GM21390 (cell line): ENCODE measurements at regions not wholly inside any gene's neighbourhood (a gene's known extent, or its start where the extent isn't known, plus 50 kb on each side); places are given as distances from the start of the nearest gene placed in this dataset.

Experiments
- ATAC-seq: cut with Tn5 transposase; IDR thresholded peaks from one replicate; pipeline ENCODE4 v1.9.1; 2021; ENCODE audit not compliant: unreplicated experiment

DNA sequence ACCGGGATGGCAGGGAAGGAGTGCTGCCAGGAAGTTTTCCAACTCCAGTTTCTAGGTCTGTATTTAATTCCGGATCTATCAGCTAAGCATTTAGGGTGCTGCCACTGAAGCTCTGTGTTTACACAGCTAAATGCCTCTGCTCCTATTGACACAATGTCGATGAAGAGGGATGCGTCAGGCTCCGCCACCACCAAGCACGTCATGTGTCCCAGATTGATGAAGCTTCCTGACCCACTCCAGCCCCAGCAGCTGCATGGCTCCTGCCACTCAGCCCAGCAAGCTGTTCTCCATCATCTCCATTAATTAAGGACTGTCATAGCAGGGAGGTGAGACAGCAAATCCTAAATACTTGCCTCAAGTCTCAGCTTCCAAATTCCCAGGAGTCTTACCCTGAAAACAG lies 435.2 kb upstream of the ZNF507 start:
- no peak for ATAC-seq

DNA sequence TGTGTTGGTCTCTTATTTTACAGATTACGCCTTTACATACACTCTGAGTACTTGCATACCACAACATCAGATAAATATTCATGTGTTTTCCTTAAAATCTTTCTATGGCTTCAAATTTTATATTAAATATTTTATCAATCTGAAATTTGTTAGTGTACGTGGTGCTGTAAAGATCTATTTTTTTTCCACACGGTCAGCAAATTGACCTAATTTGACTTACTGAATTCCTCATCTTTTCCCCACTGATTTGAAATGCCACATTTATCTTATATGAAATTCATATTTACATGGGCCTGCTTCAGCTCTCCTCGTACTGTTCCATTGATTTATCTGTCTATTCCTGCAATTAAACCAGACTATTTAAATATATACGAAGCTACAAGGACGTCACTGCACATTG lies 433.8 kb upstream of the ZNF507 start:
- no peak for ATAC-seq

DNA sequence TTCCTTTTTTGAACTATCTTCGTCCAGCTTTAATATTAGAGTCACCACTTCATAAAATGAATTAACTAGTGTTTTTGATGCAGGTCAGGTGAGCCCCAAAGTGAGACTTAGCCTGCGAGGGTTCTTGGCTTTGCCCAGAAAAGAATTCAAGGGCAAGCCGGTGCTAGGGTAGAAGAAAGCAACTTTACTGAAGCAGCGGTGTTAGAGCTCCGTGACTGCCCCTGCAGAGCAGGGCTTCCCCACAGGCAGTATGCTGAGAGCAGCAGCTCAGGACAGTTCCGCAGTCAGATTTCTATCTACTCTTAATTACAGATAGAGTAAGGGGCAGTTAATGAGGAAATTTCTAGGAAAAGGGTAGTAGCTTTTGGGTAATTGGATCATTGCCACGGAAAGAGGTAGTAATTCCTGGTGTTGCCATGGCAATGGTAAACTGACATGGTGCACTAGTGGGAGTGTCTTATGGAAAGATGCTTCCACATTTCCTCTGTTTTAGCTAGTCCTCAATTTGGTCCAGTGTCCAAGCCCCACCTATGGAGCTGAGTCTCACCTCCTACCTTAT lies 432.2 kb upstream of the ZNF507 start:
- no peak for ATAC-seq

DNA sequence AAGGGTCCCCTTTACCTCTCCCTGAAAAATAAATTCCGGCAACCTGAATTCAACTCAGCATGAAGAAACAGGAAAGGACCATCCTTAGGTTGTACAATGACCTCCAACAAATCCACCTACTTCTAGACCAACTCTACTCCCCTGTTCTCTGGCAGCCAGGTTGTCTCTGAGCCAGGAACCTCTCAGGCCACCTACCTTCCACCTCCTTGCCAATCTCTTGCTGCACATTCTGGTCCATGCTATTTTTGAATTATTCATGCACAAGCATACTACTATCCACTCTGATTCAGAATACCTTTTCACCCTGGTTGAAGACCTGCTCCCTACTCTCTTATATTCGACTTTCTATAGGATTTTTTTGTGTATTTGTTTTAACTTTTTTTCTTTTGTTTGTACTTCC lies 415.0 kb upstream of the ZNF507 start:
- no peak for ATAC-seq

DNA sequence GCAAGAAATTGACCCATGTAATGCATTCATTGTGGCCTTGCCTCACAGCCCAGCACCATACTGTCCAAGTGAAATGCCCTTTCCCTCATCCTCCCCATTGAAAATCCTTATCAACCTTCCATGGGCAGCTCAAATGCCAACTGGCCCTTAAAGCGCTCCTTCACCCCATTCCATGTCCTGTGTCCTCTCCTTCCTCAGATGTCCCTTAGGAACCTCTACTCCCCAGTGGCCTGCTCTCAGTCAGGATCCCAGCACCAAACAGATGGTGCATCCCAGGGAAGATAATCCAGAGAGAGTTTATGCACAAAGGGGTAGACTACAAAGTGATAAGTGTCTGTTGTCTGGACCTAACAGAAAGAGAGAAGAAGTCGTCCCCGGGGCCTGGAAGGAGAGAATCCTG lies 407.4 kb upstream of the ZNF507 start:
- ATAC-seq = no peak

DNA sequence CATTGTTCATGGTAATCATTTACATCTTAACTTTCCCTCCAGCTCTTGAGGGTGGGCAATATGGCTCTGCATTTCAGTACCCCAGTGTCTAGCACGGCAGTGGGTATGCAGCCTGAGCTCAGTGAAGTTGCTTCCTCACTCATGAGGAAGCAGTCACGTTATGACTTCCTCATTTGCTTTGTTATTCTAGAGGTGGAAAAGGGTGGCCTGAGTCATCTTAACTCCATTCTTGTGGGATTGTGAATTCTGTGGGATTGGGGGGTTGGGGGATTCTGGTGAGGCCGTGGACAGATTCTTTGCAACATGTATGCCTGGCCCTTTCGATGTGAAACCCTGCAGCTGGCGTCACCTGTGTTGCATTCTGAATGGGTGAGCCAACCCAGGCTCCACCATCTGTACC lies 406.7 kb upstream of the ZNF507 start:
- no peak for ATAC-seq

DNA sequence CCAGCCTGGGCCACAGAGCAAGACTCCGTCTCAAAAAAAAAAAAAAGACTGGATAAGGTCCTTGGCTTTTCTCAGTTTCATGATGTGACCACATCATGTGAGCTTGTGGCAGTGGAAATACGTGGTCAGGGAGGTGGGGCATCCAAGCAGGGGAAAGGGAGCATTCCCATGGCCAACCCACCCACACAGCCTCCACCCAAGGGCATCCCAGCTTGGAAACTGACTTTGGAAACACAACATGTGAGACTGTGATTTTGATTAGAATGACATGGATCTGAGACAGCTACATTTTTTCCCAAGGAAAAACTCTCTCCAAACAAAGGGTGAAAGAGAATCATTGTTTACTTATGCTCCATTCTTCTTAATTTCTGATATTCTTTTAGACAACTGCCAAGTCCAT lies 405.0 kb upstream of the ZNF507 start:
- no peak for ATAC-seq

DNA sequence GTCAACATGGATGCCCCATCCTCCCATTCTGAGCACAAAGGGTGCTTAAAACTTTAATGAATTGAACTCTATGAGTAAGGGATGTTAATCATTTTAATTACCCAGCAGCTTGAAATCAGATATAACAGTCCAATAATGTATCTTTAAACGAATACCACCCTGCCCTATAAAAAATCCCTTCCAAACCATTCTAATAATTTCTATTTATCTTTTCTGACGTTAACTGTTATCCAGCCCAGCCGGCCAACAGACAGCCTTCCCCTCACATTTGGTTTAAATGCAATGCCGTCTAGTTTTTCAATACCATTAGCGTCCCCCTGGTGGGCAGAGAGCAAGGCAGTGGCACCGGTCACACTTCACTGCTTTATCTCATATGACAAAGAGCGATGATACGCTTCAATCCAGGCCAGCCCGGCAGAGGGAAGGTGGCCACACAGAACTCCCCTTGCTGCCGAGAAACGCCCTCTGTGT lies 402.2 kb upstream of the ZNF507 start:
- ATAC-seq = no peak

DNA sequence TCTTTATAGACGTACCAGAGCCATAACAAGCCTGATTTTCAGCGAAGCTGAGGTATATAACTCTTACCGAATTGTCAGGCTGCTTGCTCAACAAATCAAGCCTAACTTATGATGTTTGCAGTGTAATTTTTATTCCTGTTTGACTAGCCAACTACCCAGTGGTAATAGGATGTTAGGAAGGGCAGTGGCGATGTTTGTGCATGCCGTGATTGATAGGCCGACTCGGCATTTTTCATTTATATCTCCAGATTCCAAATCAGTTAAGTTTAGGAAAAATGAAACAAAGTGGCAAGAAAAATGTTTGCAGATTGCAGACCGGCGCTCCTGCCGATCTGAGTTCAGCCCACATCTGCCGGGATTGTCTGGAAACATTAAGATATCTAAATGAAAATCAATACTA lies 401.6 kb upstream of the ZNF507 start:
- no peak for ATAC-seq

DNA sequence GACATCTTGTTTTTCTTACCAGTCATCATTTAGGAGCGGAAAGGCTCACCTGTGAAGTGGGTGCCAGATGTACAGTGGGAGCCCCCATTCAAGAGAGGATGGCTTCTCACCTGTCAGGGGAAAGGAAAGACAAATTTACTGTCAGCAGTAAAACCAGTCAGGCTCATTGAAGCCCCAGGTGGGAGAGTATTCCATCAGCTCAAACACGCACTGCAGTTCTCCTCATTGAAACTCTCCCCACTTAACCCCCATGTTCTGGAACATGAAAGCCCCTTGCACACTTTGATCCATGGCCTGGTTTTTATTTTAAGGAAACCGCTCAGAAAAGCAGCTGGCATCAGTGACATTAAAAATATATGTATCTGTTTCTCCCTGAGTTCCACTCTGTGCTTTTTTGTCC lies 401.1 kb upstream of the ZNF507 start:
- ATAC-seq = no peak

DNA sequence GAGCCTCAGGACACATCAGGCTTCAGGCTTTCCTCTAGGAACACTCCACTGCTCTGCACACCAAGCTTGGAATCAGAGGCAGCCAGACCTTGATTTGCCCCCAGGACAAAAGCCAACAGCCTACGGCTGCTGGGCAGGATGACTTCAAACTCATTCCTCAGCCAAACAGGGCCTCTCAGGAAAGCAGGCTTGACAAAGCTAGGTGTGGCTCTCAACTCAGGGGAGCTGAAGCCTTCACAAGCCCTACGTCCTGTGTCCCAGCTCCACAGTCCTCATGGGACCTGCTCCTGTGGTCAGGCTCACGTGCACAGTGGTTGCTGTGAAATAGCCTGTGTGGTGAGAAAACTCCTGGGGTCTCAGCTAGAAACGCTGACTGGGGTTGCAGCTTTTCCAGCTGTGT lies 398.9 kb upstream of the ZNF507 start:
- no peak for ATAC-seq

DNA sequence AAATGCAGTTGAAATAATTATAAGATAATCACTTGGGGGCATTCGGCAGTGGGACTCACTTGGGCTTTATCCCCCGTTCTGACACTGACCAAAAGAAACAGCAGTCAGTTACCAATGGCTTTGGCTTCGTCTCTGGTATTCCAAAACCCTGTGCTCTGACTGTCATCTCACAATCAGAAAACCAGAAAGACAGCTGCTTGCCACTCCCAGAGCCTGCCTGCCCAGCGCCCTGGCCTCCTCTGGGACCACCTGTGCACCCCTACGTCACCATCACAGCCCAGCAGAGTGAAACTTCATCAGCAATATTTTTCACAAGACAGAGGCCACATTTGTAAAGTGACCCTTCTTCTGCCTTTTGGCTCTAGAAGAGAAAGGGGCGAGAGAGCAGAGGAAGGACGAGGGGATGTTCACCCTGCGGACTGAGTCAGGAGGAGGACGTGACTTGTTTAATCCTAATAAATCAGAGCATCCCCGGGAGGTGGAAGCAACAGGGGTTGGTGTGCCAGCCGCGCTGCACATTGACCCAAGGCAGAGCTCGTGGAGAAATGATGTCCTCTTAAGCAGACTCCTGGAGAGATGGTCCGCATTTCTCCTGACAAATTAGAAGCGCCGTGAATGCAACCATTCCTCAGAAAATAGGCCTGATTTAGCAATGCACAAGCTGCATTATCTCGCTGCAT lies 397.8 kb upstream of the ZNF507 start:
- ATAC-seq = no peak

DNA sequence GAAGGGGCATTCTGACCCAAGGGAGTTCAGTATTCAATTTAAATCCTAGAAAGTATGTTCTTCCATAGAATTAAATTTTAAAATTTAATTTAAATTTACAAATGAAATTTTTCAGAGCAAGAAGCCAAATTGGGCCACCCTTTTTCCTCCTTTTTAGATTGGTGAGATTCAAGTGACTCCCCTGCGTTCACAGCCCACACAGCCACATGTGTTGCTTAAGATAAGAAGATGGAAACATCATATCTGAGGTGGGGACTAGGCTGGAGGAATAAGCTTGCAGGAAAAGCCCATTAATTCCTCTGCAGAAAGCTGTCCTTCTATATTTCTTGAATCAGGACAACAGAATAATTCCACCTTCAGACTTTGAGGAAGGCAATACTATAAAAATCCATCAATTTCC lies 392.7 kb upstream of the ZNF507 start:
- no peak for ATAC-seq

DNA sequence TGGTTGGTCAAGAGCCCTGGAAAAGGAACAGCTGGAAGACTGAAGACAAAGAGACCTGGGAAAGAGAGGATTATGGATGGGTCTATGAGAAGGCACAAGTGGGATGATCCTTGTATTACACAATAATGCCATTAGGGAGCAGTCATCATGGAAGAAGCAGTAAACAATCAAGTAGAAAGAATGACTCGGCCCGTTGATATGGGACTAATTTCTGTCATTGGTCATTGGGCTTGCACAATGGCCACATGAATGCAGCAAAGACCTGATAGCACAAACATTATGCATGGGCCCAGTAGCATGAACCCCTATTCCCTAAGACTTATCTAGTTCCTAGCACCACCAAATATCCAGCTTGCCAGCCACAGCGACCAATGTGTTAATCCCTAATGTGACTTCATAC lies 390.3 kb upstream of the ZNF507 start:
- ATAC-seq = no peak

DNA sequence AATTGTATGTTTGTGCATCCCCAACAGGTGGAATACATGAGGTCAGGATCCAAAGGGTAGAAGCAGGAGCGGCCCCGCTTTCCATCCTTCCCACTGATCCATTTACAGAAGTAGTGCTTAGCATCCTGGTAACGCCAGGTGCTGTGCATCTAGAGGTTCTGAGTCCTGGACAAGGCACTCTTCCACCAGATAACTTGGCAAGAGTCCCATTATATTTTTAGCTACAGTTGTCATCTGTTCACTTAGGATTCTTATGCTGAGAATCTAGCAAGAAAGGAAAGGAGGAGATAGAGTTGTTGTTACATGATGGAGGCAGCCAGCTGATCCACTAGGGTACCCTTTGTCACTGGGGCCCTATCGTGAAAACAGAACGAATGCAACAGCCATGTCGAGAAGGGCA lies 389.5 kb upstream of the ZNF507 start:
- ATAC-seq = no peak

DNA sequence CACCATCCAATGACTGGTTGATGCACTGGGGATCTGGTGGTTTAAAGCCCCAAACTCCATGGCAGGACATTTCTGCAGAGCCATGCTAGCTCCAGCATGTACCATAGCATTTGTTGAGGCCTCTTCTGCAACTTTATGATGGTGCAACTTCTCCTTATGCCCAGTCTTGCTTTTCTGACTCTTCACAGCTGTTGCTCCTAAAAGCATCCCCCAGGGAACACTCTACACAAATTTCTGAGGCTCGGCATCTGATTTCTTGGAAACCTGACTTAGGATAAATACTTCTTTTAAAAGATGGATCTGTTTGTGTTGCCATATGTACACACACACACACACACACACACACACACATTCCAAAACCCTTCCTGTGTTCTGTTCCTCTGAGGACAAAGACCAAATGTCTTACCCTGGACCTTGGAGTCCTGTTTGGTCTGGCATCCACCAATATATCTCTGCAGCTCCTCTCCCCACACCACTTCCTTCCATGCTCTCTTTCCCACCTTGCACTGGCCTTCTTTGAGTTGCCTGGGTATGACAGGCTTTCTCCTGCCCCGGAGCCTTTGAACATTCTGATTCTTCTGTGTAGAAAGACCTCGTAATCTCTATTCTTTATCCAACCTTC lies 388.5 kb upstream of the ZNF507 start:
- no peak for ATAC-seq

DNA sequence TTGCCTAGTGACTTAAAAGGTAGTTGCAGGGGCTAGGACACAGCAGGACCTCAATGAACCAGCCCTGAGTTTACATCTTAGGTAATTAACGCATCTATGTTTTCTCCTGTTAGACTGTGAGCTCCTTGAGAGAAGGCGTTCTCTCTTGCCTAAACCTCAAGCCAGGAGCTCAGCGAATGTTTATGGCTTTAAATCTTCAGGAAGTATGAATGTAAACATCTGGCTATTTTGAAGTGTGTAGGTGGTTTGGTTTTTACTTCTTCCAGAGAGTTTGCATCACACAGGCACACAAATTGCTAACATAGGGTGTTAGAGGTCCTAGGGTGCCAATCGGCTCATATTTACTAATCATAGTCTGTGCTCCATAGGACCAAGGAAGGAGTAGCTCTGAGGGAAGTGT lies 387.7 kb upstream of the ZNF507 start:
- no peak for ATAC-seq

DNA sequence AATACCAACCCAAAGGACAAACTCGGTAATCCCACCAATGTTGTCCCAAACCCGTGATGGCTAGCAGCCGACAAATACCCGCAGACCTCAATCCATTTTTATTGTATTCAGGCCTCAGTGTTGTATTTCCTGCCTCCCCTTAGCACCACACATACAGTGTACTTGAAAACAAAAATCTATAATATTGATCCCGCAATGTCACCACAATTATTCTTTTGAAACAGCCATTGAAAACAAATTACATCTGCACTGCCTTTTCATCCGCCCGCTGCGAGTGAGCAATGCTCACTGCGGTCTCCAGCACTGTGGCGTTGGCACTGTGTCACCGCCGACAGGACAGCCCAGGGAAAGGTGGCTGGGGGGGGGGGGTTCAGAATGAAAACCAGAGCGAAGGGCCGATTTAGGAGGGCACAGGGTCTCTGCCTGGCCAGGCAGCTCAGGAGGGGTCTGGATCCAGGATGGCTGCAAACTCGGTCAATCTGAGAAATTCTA lies 385.8 kb upstream of the ZNF507 start:
- no peak for ATAC-seq

DNA sequence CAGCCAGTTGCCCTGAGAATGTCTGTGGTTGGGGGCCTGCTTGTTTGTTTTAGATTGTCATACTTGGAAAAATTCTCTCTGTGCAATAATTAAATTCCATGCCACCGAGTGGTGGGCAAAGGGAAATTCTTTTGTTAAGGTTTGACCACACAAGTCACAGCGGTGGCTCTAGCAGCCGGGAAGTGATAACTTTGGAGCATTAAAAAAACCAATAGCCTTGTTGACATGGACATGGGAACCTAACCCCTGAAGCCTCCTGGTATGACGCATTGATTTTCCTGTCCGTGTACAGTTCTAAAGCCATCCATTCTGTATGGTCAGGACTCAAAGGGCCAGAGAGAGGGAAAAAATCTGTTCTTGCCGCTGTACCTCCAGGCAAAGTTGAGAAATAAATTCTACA lies 384.9 kb upstream of the ZNF507 start:
- no peak for ATAC-seq

DNA sequence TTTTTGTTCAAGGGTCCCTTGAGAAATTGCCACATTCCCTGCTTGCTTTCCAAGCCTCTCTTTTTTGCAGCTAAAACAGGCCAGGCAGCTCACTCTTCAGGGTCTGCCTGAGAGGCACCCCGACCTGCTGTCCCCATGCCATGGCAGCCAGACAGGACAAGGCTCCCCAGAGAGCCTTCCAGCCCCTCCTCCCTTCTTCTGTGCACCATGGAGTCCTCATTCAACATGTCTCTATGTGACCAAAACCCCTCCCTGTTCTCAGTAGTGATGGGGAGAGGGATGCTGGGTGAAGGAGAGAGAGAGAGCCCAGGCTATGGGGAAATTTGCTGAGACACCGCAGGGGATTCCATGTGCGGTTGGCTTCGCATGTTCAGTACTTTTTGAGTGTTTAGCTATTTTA lies 384.2 kb upstream of the ZNF507 start:
- no peak for ATAC-seq

DNA sequence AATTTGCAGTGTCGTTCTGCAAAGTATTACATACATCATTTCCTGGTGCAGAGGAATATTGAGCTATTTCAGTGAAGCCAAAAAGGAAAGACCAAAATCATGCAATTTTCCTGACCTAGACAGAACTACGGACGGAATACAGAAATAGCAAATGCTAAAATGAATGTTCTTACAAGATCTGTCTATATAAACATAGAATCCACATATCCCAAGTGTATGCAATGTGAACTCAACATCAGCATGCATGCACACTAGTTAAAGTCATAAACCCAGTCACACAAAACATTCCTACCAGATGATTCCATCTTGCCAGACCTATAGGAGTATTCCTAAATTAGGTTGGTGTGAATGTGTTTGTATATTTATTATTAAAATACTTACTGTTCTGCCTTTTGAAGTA lies 383.7 kb upstream of the ZNF507 start:
- ATAC-seq = no peak

DNA sequence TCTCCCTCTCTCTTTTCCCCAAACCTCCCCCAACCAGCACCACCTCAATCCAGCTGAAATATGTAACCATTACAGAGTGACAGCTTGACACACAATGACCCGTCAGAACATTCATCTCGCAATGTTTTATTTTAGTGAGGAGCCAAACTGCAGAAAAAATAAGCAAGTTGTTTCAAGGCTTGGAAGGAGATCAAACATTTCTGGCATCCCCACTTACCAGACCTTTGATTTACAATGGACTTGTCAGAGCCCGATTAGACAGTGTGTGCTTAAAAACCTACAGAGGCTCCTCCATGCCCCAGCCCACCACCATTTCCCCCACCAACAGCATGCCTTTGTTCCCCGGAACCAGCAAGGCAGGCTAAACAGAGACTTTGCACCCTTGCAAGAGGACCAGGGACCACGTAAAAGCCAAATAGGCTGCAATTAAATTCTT lies 382.8 kb upstream of the ZNF507 start:
- ATAC-seq = no peak

DNA sequence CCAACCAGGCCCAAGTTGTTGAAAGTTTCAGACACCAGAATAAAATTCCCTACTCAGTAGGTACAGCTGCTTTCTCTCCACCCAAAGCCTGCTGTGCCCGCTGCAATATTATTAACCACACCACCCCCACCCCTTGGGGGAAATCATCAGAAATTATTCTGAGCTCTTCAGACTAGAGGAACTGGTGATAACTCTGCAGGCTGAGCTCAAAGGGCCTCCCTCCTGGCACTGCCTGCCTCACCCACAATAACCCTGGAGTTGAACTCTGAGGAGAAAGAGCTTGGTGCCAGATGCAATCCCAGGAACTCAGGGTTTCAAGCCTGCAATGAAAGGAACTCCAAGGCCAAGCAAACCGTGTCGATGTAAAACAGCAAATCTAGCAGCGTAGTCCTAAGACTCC lies 381.7 kb upstream of the ZNF507 start:
- no peak for ATAC-seq
